Lung (tissue), 11 donors: ENCODE measurements at regions not wholly inside any gene's neighbourhood (a gene's known extent, or its start where the extent isn't known, plus 50 kb on each side); places are given as distances from the start of the nearest gene placed in this dataset.

Source experiments
- ATAC-seq: fragments of 200-7000 bp; cut with Tn5 transposase; one replicate; pipeline ENCODE4 v1.9.1; 2020; ENCODE audit warnings: moderate number of reproducible peaks; ENCODE audit not compliant: insufficient read depth, low FRiP score
- DNase-seq, 3 donors: peaks; one replicate each; pipeline ENCODE4 v3.0.0-alpha.2; 2013 to 2017
- H3K27ac ChIP-seq, 2 donors: one replicate each; pipeline ENCODE4 v1.5.1; 2013; ENCODE audit warnings: mild to moderate bottlenecking in 2 of 2, moderate library complexity in 2 of 2, control low read depth in 1 of 2, inconsistent platforms in 1 of 2, low read depth in 1 of 2, low read length in 1 of 2
- H3K27me3 ChIP-seq, 3 donors: one replicate each; pipeline ENCODE4 v1.5.1; 2013; ENCODE audit warnings: low read length in 2 of 3; ENCODE audit not compliant: control insufficient read depth in 3 of 3, insufficient read depth in 3 of 3
- H3K36me3 ChIP-seq, 4 donors: one replicate each; pipeline ENCODE4 v1.5.1; 2013; ENCODE audit warnings: low read length in 4 of 4, mild to moderate bottlenecking in 1 of 4, moderate library complexity in 1 of 4; ENCODE audit not compliant: control insufficient read depth in 4 of 4, insufficient read depth in 4 of 4
- H3K4me1 ChIP-seq, 5 donors: one replicate each; pipeline ENCODE4 v1.5.1; 2013; ENCODE audit warnings: low read length in 5 of 5, mild to moderate bottlenecking in 2 of 5, moderate library complexity in 1 of 5; ENCODE audit not compliant: control insufficient read depth in 5 of 5, insufficient read depth in 5 of 5
- H3K4me3 ChIP-seq: one replicate; pipeline ENCODE4 v1.5.1; 2013; ENCODE audit warnings: mild to moderate bottlenecking, control low read depth, moderate library complexity
- H3K9ac ChIP-seq, 2 donors: one replicate each; pipeline ENCODE4 v1.5.1; 2013; ENCODE audit warnings: low read length in 2 of 2, control low read depth in 1 of 2; ENCODE audit not compliant: insufficient read depth in 1 of 2
- H3K9me3 ChIP-seq, 4 donors: one replicate each; pipeline ENCODE4 v1.5.1; 2013; ENCODE audit warnings: low read length in 3 of 4, mild to moderate bottlenecking in 1 of 4, moderate library complexity in 1 of 4; ENCODE audit not compliant: control insufficient read depth in 4 of 4, insufficient read depth in 3 of 4
- WGBS, 2 donors: extraction: QIAGEN DNeasy Blood & Tissue Kit; methylation state at CpG; one replicate each; pipeline ENCODE4 v1.1.7; 2013; 5-methylcytosine and 5-hydroxymethylcytosine counted together
- TF ChIP-seq, protein P1 (sequence below): IDR thresholded peaks from 2 replicates; pipeline ENCODE4 v1.5.1; 2012; ENCODE audit warnings: mild to moderate bottlenecking; ENCODE audit errors: control extremely low read depth, extremely low read depth
- donor health status: control.
- donor health status: control.
- donor health status: Bipolar disorder and iron deficiency.
- donor health status: healthy.
- donor health status: DM: yes; HTN: yes; CAD: no.

DNA sequence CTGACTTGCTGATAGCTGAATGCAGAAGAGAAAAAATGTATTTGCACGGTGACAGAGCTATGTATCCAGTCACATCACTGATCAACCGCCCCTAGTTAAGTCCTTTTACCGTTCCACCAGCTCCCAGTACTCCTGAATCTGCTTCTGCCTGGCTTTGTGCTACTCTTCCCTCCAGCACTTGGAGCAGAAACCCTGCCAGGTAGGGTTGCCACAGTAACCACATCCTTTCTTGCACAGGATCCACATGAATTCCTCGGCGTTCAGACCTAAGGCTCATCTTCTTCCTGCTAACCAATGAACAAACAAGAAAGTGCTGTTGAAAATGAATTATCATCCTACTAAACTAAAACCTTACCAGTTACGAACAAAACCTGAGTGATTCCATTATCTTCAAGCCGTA lies 52.0 kb upstream of the KCTD7 start:
- TF ChIP-seq, protein P1, sequence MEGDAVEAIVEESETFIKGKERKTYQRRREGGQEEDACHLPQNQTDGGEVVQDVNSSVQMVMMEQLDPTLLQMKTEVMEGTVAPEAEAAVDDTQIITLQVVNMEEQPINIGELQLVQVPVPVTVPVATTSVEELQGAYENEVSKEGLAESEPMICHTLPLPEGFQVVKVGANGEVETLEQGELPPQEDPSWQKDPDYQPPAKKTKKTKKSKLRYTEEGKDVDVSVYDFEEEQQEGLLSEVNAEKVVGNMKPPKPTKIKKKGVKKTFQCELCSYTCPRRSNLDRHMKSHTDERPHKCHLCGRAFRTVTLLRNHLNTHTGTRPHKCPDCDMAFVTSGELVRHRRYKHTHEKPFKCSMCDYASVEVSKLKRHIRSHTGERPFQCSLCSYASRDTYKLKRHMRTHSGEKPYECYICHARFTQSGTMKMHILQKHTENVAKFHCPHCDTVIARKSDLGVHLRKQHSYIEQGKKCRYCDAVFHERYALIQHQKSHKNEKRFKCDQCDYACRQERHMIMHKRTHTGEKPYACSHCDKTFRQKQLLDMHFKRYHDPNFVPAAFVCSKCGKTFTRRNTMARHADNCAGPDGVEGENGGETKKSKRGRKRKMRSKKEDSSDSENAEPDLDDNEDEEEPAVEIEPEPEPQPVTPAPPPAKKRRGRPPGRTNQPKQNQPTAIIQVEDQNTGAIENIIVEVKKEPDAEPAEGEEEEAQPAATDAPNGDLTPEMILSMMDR: no peak
- Histone ChIP-seq H3K9me3 (no peaks in the 10 kb centered on the region), H3K36me3 (peaks cover 7 to 24% (median 17%) of the 10 kb centered on the region in 4 donors), H3K27ac (no peak overlapping the region), H3K4me1 (peaks cover 0 to 5% (median 0%) of the 10 kb centered on the region in 5 donors), H3K9ac (no peak overlapping the region), H3K4me3 (no peak overlapping the region), H3K27me3 (no peaks in the 10 kb centered on the region)
- no peak for ATAC-seq
- 75 to 85% methylated on average over 7 of the region's 7 CpGs for WGBS, 2 donors
- no peak for DNase-seq
